ENCODE measurements at regions not wholly inside any gene's neighbourhood (a gene's known extent, or its start where the extent isn't known, plus 50 kb on each side); places are given as distances from the start of the nearest gene placed in this dataset.

GRCh38 chr2:187991389-187991788 is 300.3 kb upstream of the GULP1 start:
- Mint-ChIP-seq H3K4me1 (ENCODE audit: insufficient read depth, unreplicated experiment) (no peaks in the 10 kb centered on the region), H3K36me3 (ENCODE audit: insufficient read depth, unreplicated experiment) (no peaks in the 10 kb centered on the region), H3K27ac (ENCODE audit: low read depth, unreplicated experiment) (no peak overlapping the region), H3K4me3 (ENCODE audit: unreplicated experiment) (no peak overlapping the region), H3K27me3 (ENCODE audit: insufficient read depth, unreplicated experiment) (no peaks in the 10 kb centered on the region), H3K9me3 (ENCODE audit: unreplicated experiment) (no peaks in the 10 kb centered on the region)
- CTCF ChIA-PET, result no interaction called here
- intact Hi-C loops (cut with micrococcal nuclease), result no loop called here
- no peak for TF ChIP-seq CTCF (IDR thresholded peaks at IDR 0.05; ENCODE audit: unreplicated experiment)
- POLR2A ChIA-PET, result no interaction called here
- BruUV-seq (replicated peaks), result no TSS peak
- no peak for DNase-seq (ENCODE audit: unreplicated experiment)

- intact Hi-C loops (cut with micrococcal nuclease), result no loop called here
- TF ChIP-seq CTCF (IDR thresholded peaks at IDR 0.05; ENCODE audit: unreplicated experiment), result no peak
- Mint-ChIP-seq H3K4me1 (ENCODE audit: insufficient read depth, unreplicated experiment) (no peaks in the 10 kb centered on the region), H3K9me3 (ENCODE audit: unreplicated experiment) (no peaks in the 10 kb centered on the region), H3K36me3 (ENCODE audit: insufficient read depth, unreplicated experiment) (no peaks in the 10 kb centered on the region), H3K27ac (ENCODE audit: low read depth, unreplicated experiment) (no peak overlapping the region), H3K4me3 (ENCODE audit: unreplicated experiment) (no peak overlapping the region), H3K27me3 (ENCODE audit: insufficient read depth, unreplicated experiment) (no peaks in the 10 kb centered on the region)
- ChIA-PET POLR2A (no interaction called here), CTCF (interaction anchor here (0.8 to 1.4 kb wide), 2 partner anchors 9 to 67 kb away, joined by 3 to 4 read pairs; no protein-coding TSS in a partner anchor)
- BruUV-seq (replicated peaks), result no TSS peak
- DNase-seq (ENCODE audit: unreplicated experiment), result peak; percentile 24
Observed at GRCh38 chr2:187994464-187995331, 297.0 kb upstream of the GULP1 start.

- H3K36me3 Mint-ChIP-seq (ENCODE audit: insufficient read depth, unreplicated experiment), result no peaks in the 10 kb centered on the region
- no peak overlapping the region for H3K27ac Mint-ChIP-seq (ENCODE audit: low read depth, unreplicated experiment)
- POLR2A ChIA-PET, result no interaction called here
- no peak for DNase-seq (ENCODE audit: unreplicated experiment)
- H3K4me3 Mint-ChIP-seq (ENCODE audit: unreplicated experiment), result no peak overlapping the region
- intact Hi-C loops (cut with micrococcal nuclease), result no loop called here
- BruUV-seq (replicated peaks), result no TSS peak
- H3K9me3 Mint-ChIP-seq (ENCODE audit: unreplicated experiment), result no peaks in the 10 kb centered on the region
- CTCF ChIA-PET, result interaction anchor here (0.6 to 1.4 kb wide), 2 partner anchors 8 to 314 kb away, joined by 3 to 4 read pairs; no protein-coding TSS in a partner anchor
- no peaks in the 10 kb centered on the region for H3K4me1 Mint-ChIP-seq (ENCODE audit: insufficient read depth, unreplicated experiment)
- no peak for TF ChIP-seq CTCF (IDR thresholded peaks at IDR 0.05; ENCODE audit: unreplicated experiment)
- H3K27me3 Mint-ChIP-seq (ENCODE audit: insufficient read depth, unreplicated experiment), result no peaks in the 10 kb centered on the region
Observed at GRCh38 chr2:187995556-187995955, 296.1 kb upstream of the GULP1 start.

- no peaks in the 10 kb centered on the region for H3K36me3 Mint-ChIP-seq (ENCODE audit: insufficient read depth, unreplicated experiment)
- CTCF ChIA-PET, result interaction anchor here (0.5 kb wide), 1 partner anchor 1099 kb away, joined by 3 read pairs; no protein-coding TSS in a partner anchor
Observed at GRCh38 chr2:187996630-187997029, 295.0 kb upstream of the GULP1 start.

More at GRCh38 chr2:187996630-187997029, 295.0 kb upstream of the GULP1 start:
- H3K27me3 Mint-ChIP-seq (ENCODE audit: insufficient read depth, unreplicated experiment), result no peaks in the 10 kb centered on the region
- no TSS peak for BruUV-seq (replicated peaks)
- no peaks in the 10 kb centered on the region for H3K9me3 Mint-ChIP-seq (ENCODE audit: unreplicated experiment)
- H3K4me3 Mint-ChIP-seq (ENCODE audit: unreplicated experiment), result no peak overlapping the region
- no peak for DNase-seq (ENCODE audit: unreplicated experiment)
- no peak for TF ChIP-seq CTCF (IDR thresholded peaks at IDR 0.05; ENCODE audit: unreplicated experiment)
- no peaks in the 10 kb centered on the region for H3K4me1 Mint-ChIP-seq (ENCODE audit: insufficient read depth, unreplicated experiment)
- POLR2A ChIA-PET, result interaction anchor here (0.7 kb wide), 1 partner anchor 123 kb away, joined by 3 read pairs; no protein-coding TSS in a partner anchor
- intact Hi-C loops (cut with micrococcal nuclease), result no loop called here
- H3K27ac Mint-ChIP-seq (ENCODE audit: low read depth, unreplicated experiment), result no peak overlapping the region

Data from MCF 10A (cell line).